ENCODE measurements at regions not wholly inside any gene's neighbourhood (a gene's known extent, or its start where the extent isn't known, plus 50 kb on each side); places are given as distances from the start of the nearest gene placed in this dataset.

DNA sequence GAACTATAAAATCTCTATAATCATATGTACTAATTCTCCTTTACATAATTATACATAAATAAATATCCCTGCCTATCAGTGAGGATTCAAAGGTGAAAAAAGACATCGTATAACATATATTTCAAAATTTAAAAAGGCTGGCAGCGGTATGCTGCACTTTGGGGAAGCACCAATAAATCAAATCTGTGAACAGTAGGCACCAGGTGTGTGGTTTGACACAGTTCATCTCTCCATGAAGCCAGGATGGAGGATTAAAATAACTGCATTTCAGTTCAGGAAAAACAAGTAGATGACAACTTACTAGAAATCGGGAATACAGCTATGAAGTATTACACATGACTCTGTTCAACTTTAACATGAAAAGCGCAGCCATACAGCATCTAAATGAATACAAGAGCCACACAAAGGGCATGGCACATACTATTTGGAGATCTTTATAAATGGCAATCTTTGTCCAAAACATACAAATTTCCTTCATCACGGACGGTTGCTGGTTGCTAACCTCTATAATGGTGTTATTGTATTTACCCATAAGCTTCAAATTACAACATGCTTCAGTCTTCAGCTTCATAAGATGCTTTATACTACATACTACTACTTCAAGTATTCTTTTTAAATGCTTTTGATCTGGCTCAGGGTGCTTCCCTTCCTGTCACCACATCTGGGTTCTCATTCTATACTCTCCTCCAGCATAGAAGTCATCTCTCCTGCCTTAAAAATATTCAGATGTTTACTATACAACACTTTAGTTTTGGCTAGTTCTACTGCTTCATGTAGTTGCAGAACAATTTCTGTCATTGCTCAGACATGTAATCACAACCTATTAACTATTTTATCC is 128.7 kb downstream of the KLF12 start:
- Histone ChIP-seq H3K9me3 (ENCODE audit: control insufficient read depth in 1 of 2, insufficient read depth in 1 of 2, low read depth in 1 of 2, low read length in 2 of 2) (no peaks in the 10 kb centered on the region), H2AFZ (ENCODE audit: low read depth, low read length, poor library complexity, severe bottlenecking) (no peak overlapping the region), H3K4me2 (ENCODE audit: low read length) (no peak overlapping the region), H3K36me3 (ENCODE audit: control insufficient read depth in 1 of 2, insufficient read depth in 2 of 2, low read length in 2 of 2) (no peaks in the 10 kb centered on the region), H3K27ac (ENCODE audit: low read depth, low read length) (no peak overlapping the region), H3K9me2 (ENCODE audit: insufficient read depth) (no peaks in the 10 kb centered on the region), H3K79me2 (ENCODE audit: insufficient read depth, low read length) (no peaks in the 10 kb centered on the region), H3K4me1 (ENCODE audit: control insufficient read depth in 1 of 2, insufficient read depth in 2 of 2, low read length in 2 of 2) (no peaks in the 10 kb centered on the region), H3K9ac (ENCODE audit: low read length) (no peak overlapping the region), H4K20me1 (ENCODE audit: insufficient read depth) (no peaks in the 10 kb centered on the region), H3K4me3 (replicated peaks in 1 of 2; ENCODE audit: low read depth in 1 of 2, low read length in 2 of 2) (no peak overlapping the region), H3K27me3 (ENCODE audit: insufficient read depth, low read length) (no peaks in the 10 kb centered on the region)
- ChIA-PET CTCF (no interaction called here), POLR2A (no interaction called here), RAD21 (ENCODE audit: low non-redundant PET in 1 of 2, low total read pairs in 2 of 2, uncharacterized antibody in 2 of 2, unreplicated experiment in 2 of 2) (no interaction called here)
- intact Hi-C loops (cut with micrococcal nuclease): no loop called here
- TF ChIP-seq EZH2phosphoT487 (IDR thresholded peaks at IDR 0.05; ENCODE audit: borderline replicate concordance) (no peak), YY1 (IDR thresholded peaks at IDR 0.05; ENCODE audit: extremely low read depth, insufficient replicate concordance, low read depth, low read length) (no peak)
- TF ChIP-seq, protein P1, sequence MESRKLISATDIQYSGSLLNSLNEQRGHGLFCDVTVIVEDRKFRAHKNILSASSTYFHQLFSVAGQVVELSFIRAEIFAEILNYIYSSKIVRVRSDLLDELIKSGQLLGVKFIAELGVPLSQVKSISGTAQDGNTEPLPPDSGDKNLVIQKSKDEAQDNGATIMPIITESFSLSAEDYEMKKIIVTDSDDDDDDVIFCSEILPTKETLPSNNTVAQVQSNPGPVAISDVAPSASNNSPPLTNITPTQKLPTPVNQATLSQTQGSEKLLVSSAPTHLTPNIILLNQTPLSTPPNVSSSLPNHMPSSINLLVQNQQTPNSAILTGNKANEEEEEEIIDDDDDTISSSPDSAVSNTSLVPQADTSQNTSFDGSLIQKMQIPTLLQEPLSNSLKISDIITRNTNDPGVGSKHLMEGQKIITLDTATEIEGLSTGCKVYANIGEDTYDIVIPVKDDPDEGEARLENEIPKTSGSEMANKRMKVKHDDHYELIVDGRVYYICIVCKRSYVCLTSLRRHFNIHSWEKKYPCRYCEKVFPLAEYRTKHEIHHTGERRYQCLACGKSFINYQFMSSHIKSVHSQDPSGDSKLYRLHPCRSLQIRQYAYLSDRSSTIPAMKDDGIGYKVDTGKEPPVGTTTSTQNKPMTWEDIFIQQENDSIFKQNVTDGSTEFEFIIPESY (IDR thresholded peaks at IDR 0.05; ENCODE audit: extremely low read depth, insufficient replicate concordance, low read length): no peak
- DNase-seq (ENCODE audit: low read depth, low spot score) (no peak), ATAC-seq (no peak)
- no TSS peak for BruUV-seq (replicated peaks)

DNA sequence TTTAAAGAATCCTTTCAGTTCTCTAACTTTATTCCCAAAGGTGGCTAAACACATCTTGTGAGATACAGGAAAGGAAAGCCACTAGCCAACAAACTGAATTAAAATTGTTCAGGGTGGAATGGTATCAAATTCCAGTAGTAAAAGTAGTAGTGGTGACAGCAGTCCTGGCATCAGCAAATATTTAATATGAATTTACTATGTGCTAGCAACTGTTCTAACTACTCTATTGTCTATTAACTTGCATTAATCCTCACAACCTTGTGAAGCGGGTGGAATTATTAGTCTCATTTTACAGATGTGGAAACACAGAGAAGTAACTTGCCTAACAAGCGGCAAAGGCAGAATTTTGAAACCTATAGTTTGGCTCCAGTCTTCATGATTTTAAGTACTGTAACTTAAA is 130.1 kb downstream of the KLF12 start:
- H2AFZ ChIP-seq (ENCODE audit: low read depth, low read length, poor library complexity, severe bottlenecking): no peak overlapping the region
- CTCF ChIA-PET: no interaction called here
- RAD21 ChIA-PET (ENCODE audit: low non-redundant PET in 1 of 2, low total read pairs in 2 of 2, uncharacterized antibody in 2 of 2, unreplicated experiment in 2 of 2): no interaction called here

More for the DNA sequence above, 130.1 kb downstream of the KLF12 start:
- no peak for ATAC-seq
- POLR2A ChIA-PET: no interaction called here
- Histone ChIP-seq H3K27ac (ENCODE audit: low read depth, low read length) (no peak overlapping the region), H3K27me3 (ENCODE audit: insufficient read depth, low read length) (no peaks in the 10 kb centered on the region), H3K4me3 (replicated peaks in 1 of 2; ENCODE audit: low read depth in 1 of 2, low read length in 2 of 2) (no peak overlapping the region), H3K9me3 (ENCODE audit: control insufficient read depth in 1 of 2, insufficient read depth in 1 of 2, low read depth in 1 of 2, low read length in 2 of 2) (no peaks in the 10 kb centered on the region), H3K36me3 (ENCODE audit: control insufficient read depth in 1 of 2, insufficient read depth in 2 of 2, low read length in 2 of 2) (no peaks in the 10 kb centered on the region), H3K9ac (ENCODE audit: low read length) (no peak overlapping the region), H3K4me2 (ENCODE audit: low read length) (no peak overlapping the region), H3K9me2 (ENCODE audit: insufficient read depth) (no peaks in the 10 kb centered on the region), H3K4me1 (ENCODE audit: control insufficient read depth in 1 of 2, insufficient read depth in 2 of 2, low read length in 2 of 2) (no peaks in the 10 kb centered on the region), H3K79me2 (ENCODE audit: insufficient read depth, low read length) (no peaks in the 10 kb centered on the region), H4K20me1 (ENCODE audit: insufficient read depth) (no peaks in the 10 kb centered on the region)
- TF ChIP-seq, protein P2, sequence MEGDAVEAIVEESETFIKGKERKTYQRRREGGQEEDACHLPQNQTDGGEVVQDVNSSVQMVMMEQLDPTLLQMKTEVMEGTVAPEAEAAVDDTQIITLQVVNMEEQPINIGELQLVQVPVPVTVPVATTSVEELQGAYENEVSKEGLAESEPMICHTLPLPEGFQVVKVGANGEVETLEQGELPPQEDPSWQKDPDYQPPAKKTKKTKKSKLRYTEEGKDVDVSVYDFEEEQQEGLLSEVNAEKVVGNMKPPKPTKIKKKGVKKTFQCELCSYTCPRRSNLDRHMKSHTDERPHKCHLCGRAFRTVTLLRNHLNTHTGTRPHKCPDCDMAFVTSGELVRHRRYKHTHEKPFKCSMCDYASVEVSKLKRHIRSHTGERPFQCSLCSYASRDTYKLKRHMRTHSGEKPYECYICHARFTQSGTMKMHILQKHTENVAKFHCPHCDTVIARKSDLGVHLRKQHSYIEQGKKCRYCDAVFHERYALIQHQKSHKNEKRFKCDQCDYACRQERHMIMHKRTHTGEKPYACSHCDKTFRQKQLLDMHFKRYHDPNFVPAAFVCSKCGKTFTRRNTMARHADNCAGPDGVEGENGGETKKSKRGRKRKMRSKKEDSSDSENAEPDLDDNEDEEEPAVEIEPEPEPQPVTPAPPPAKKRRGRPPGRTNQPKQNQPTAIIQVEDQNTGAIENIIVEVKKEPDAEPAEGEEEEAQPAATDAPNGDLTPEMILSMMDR (IDR thresholded peaks at IDR 0.05 in 2 of 3, conservative IDR thresholded peaks at IDR 0.05 in 1 of 3; ENCODE audit: borderline replicate concordance in 1 of 3, insufficient read depth in 1 of 3, low read depth in 2 of 3, low read length in 2 of 3): no peak
- TF ChIP-seq FOSL1 (IDR thresholded peaks at IDR 0.05; ENCODE audit: low read depth) (no peak), POLR2A (IDR thresholded peaks at IDR 0.05; ENCODE audit: borderline replicate concordance, extremely low read depth, insufficient read depth, insufficient read length) (no peak), EGR1 (IDR thresholded peaks at IDR 0.05; ENCODE audit: low read depth) (no peak), TCF7L2 (IDR thresholded peaks at IDR 0.05; ENCODE audit: borderline replicate concordance, extremely low read depth, insufficient read depth, insufficient read length) (no peak), EZH2 (IDR thresholded peaks at IDR 0.05) (no peak), ZNF274 (IDR thresholded peaks at IDR 0.05; ENCODE audit: low read depth, low read length) (no peak), EZH2phosphoT487 (IDR thresholded peaks at IDR 0.05; ENCODE audit: borderline replicate concordance) (no peak), JUND (IDR thresholded peaks at IDR 0.05) (no peak)
- DNase-seq (ENCODE audit: low read depth, low spot score): no peak
- intact Hi-C loops (cut with micrococcal nuclease): no loop called here
- no TSS peak for BruUV-seq (replicated peaks)

All from HCT116 (cell line).